SK-N-SH (cell line): ENCODE measurements at regions not wholly inside any gene's neighbourhood (a gene's known extent, or its start where the extent isn't known, plus 50 kb on each side); places are given as distances from the start of the nearest gene placed in this dataset.

Experiments used
- CTCF ChIA-PET: fragments of 300-600, 350-600 bp; formaldehyde crosslinking; extraction: SDS; loops from one replicate; lab custom pipeline; 2021; lab: Yijun Ruan, JAX
- POLR2A ChIA-PET: fragments of 350-600 bp; sonication (Branson Sonifier 250); formaldehyde crosslinking; extraction: SDS; loops from one replicate; lab custom pipeline; 2020; ENCODE audit warnings: antibody characterized with exemption, inconsistent platforms; lab: Yijun Ruan, JAX
- DNase-seq: peaks from one replicate; pipeline ENCODE4 v3.0.0; 2012
- H2AFZ ChIP-seq: fragments of 200-600 bp; sonication (generic); 2 replicates; pipeline ENCODE4 v1.8.1; 2016; ENCODE audit warnings: antibody characterized with exemption, mild to moderate bottlenecking, low read depth
- H3F3A ChIP-seq: fragments of 200-600 bp; sonication (generic); replicated peaks from 2 replicates; pipeline ENCODE3; 2016; ENCODE audit warnings: antibody characterized with exemption, mild to moderate bottlenecking; ENCODE audit not compliant: insufficient read depth
- H3K27ac ChIP-seq, 2 experiments: fragments of 200-500 bp in 1 of 2; fragments of 200-600 bp in 1 of 2; sonication (Bioruptor generic) in 1 of 2; sonication (generic), shearing (Covaris generic) in 1 of 2; 2 replicates each; pipeline versions ENCODE4 v1.5.1 to v1.6.1; 2014 to 2016; ENCODE audit warnings: low read depth in 2 of 2, inconsistent platforms in 1 of 2, low read length in 1 of 2, mild to moderate bottlenecking in 1 of 2, mixed read lengths in 1 of 2
- H3K27me3 ChIP-seq: fragments of 200-600 bp; sonication (generic), shearing (Covaris generic); 2 replicates; pipeline ENCODE4 v1.6.1; 2016; ENCODE audit warnings: mixed run types; ENCODE audit not compliant: insufficient read depth
- H3K36me3 ChIP-seq, 2 experiments: fragments of 200-500 bp in 1 of 2; fragments of 200-600 bp in 1 of 2; sonication (Bioruptor generic) in 1 of 2; sonication (generic) in 1 of 2; replicated peaks in 1 of 2; 2 replicates each; pipeline versions ENCODE3 to v1.5.1; 2014 to 2016; ENCODE audit warnings: low read length in 1 of 2, mild to moderate bottlenecking in 1 of 2; ENCODE audit not compliant: insufficient read depth in 2 of 2, control insufficient read depth in 1 of 2
- H3K4me1 ChIP-seq, 2 experiments: fragments of 200-500 bp in 1 of 2; fragments of 200-600 bp in 1 of 2; sonication (Bioruptor generic) in 1 of 2; sonication (generic), shearing (Covaris generic) in 1 of 2; 2 replicates each; pipeline versions ENCODE4 v1.5.1 to v1.6.1; 2014 to 2016; ENCODE audit warnings: low read depth in 1 of 2, low read length in 1 of 2, mixed run types in 1 of 2; ENCODE audit not compliant: insufficient read depth in 2 of 2, control insufficient read depth in 1 of 2
- H3K4me2 ChIP-seq: fragments of 200-600 bp; sonication (generic), shearing (Covaris generic); 2 replicates; pipeline ENCODE4 v1.6.1; 2017; ENCODE audit warnings: mixed run types
- H3K4me3 ChIP-seq, 2 experiments: fragments of 200-500 bp in 1 of 2; fragments of 200-600 bp in 1 of 2; sonication (Bioruptor generic) in 1 of 2; sonication (generic), shearing (Covaris generic) in 1 of 2; 2 replicates each; pipeline versions ENCODE4 v1.5.1 to v1.8.1; 2014 to 2016; ENCODE audit warnings: low read depth in 2 of 2, inconsistent platforms in 1 of 2, low read length in 1 of 2, mild to moderate bottlenecking in 1 of 2, mixed read lengths in 1 of 2, moderate library complexity in 1 of 2
- H3K79me2 ChIP-seq: fragments of 200-600 bp; sonication (generic); 2 replicates; pipeline ENCODE4 v1.8.1; 2017; ENCODE audit warnings: mild to moderate bottlenecking; ENCODE audit not compliant: insufficient read depth
- H3K9ac ChIP-seq: fragments of 200-600 bp; sonication (generic); 2 replicates; pipeline ENCODE4 v1.6.1; 2017; ENCODE audit warnings: mixed run types
- H3K9me2 ChIP-seq: fragments of 200-600 bp; sonication (generic); 2 replicates; pipeline ENCODE4 v1.6.1; 2017; ENCODE audit warnings: mixed run types
- H3K9me3 ChIP-seq: fragments of 200-600 bp; sonication (generic); 2 replicates; pipeline ENCODE4 v1.6.1; 2017; ENCODE audit warnings: mixed run types, mild to moderate bottlenecking, moderate library complexity
- H4K20me1 ChIP-seq: fragments of 200-600 bp; sonication (generic); 2 replicates; pipeline ENCODE4 v1.6.1; 2017; ENCODE audit warnings: mild to moderate bottlenecking, mixed run types; ENCODE audit not compliant: insufficient read depth
- CHD2 ChIP-seq: fragments of 150-350 bp; IDR thresholded peaks from 2 replicates; pipeline ENCODE4 v1.6.1; 2018; ENCODE audit warnings: low read length; ENCODE audit not compliant: partially characterized antibody
- EP300 ChIP-seq, 2 experiments: IDR thresholded peaks; 2 replicates each; pipeline versions ENCODE4 v1.4.0 to v1.6.1; 2012; ENCODE audit warnings: borderline replicate concordance in 1 of 2, low read depth in 1 of 2, low read length in 1 of 2
- EZH2phosphoT487 ChIP-seq: fragments of 200-600 bp; sonication (generic); IDR thresholded peaks from 2 replicates; pipeline ENCODE4 v1.6.1; 2017; ENCODE audit warnings: low read depth, mixed run types, mild to moderate bottlenecking, antibody characterized with exemption, moderate library complexity, borderline replicate concordance
- FOXJ3 ChIP-seq: sonication (generic); formaldehyde crosslinking; IDR thresholded peaks from 2 replicates; pipeline ENCODE4 v1.5.1; 2020; ENCODE audit warnings: mild to moderate bottlenecking, missing genetic modification reagents
- GATA2 ChIP-seq: sonication (generic); formaldehyde crosslinking; IDR thresholded peaks from 2 replicates; pipeline ENCODE4 v1.5.0; 2020; ENCODE audit warnings: mild to moderate bottlenecking, missing genetic modification reagents
- JUND ChIP-seq: IDR thresholded peaks from 2 replicates; pipeline ENCODE4 v1.4.0; 2012
- NFIC ChIP-seq: IDR thresholded peaks from 2 replicates; pipeline ENCODE4 v1.4.0; 2012; ENCODE audit warnings: borderline replicate concordance
- RAD21 ChIP-seq: IDR thresholded peaks from 2 replicates; pipeline ENCODE4 v1.6.1; 2012; ENCODE audit warnings: mild to moderate bottlenecking, low read length
- RCOR1 ChIP-seq: fragments of 150-350 bp; IDR thresholded peaks from 2 replicates; pipeline ENCODE4 v1.6.1; 2017; ENCODE audit warnings: antibody characterized with exemption, low read length
- RFX5 ChIP-seq: IDR thresholded peaks from 2 replicates; pipeline ENCODE4 v1.6.1; 2012; ENCODE audit warnings: mild to moderate bottlenecking, improper control_type of control experiment, low read length
- SIN3A ChIP-seq: IDR thresholded peaks from 2 replicates; pipeline ENCODE4 v1.6.1; 2012; ENCODE audit warnings: low read depth, mild to moderate bottlenecking, low read length, moderate library complexity, borderline replicate concordance
- TAF1 ChIP-seq: IDR thresholded peaks from 2 replicates; pipeline ENCODE4 v1.6.1; 2012; ENCODE audit warnings: low read depth, mild to moderate bottlenecking, low read length, moderate library complexity, borderline replicate concordance
- TCF12 ChIP-seq: IDR thresholded peaks from 2 replicates; pipeline ENCODE4 v1.4.0; 2012
- TEAD4 ChIP-seq: IDR thresholded peaks from 2 replicates; pipeline ENCODE4 v1.4.0; 2012; ENCODE audit warnings: mild to moderate bottlenecking, borderline replicate concordance; ENCODE audit not compliant: insufficient read depth
- YY1 ChIP-seq: IDR thresholded peaks from 2 replicates; pipeline ENCODE4 v1.4.0; 2012; ENCODE audit warnings: low read depth, mild to moderate bottlenecking
- WGBS: methylation state at CpG from one replicate; pipeline ENCODE4 v1.1.6; 2017; ENCODE audit warnings: low lambda C conversion rate; 5-methylcytosine and 5-hydroxymethylcytosine counted together
- TF ChIP-seq, protein P1 (sequence below): IDR thresholded peaks from 2 replicates; pipeline ENCODE4; 2012
- TF ChIP-seq, protein P2 (sequence below): fragments of 200-600 bp; sonication (generic); IDR thresholded peaks from 2 replicates; pipeline ENCODE4 v1.6.1; 2017; ENCODE audit warnings: antibody characterized with exemption, mild to moderate bottlenecking, moderate library complexity
- TF ChIP-seq, protein P3 (sequence below): fragments of 150-350 bp; IDR thresholded peaks from 2 replicates; pipeline ENCODE4 v1.6.1; 2016; ENCODE audit warnings: mild to moderate bottlenecking, low read depth, low read length
- TF ChIP-seq, protein P4 (sequence below): fragments of 150-350 bp; IDR thresholded peaks from 2 replicates; pipeline ENCODE4 v1.6.1; 2017; ENCODE audit warnings: antibody characterized with exemption, low read length, low read depth, borderline replicate concordance
- TF ChIP-seq, protein P5 (sequence below): IDR thresholded peaks from 2 replicates; pipeline ENCODE4 v1.6.1; 2012; ENCODE audit warnings: mild to moderate bottlenecking, low read depth, low read length, moderate library complexity

DNA sequence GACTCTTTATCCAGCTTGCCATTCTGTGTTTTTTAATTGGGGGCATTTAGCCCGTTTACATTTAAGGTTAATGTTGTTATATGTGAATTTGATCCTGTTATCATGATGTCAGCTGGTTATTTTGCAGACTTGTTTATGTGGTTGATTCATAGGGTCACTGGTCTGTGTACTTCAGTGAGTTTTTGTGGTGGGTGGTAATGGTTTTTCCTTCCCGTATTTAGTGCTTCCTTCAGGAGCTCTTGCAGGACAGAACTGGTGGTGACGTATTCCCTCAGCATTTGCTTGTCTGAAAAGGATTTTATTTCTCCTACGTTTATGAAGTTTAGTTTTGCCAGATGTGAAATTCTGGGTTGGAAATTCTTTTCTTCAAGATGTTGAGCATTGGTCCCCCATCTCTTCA is 381.1 kb downstream of the MAN2A1 start:
- POLR2A ChIA-PET, result no interaction called here

More for the DNA sequence above, 381.1 kb downstream of the MAN2A1 start:
- Histone ChIP-seq H3K27ac (no peak overlapping the region), H3F3A (no peaks in the 10 kb centered on the region), H3K4me3 (no peak overlapping the region), H3K9ac (no peak overlapping the region), H3K79me2 (no peaks in the 10 kb centered on the region), H2AFZ (no peak overlapping the region), H3K4me1 (no peaks in the 10 kb centered on the region), H4K20me1 (no peaks in the 10 kb centered on the region), H3K4me2 (no peak overlapping the region), H3K27me3 (no peaks in the 10 kb centered on the region), H3K9me2 (no peaks in the 10 kb centered on the region), H3K36me3 (no peaks in the 10 kb centered on the region), H3K9me3 (peaks cover 7% of the 10 kb centered on the region; the same call in 1 of the 2 replicates)
- DNase-seq, result no peak
- WGBS, result 42% methylated on average over 4 of the region's 4 CpGs
- TF ChIP-seq RAD21, result no peak
- no peak for TF ChIP-seq EZH2phosphoT487
- TF ChIP-seq SIN3A, result no peak
- TF ChIP-seq YY1, result no peak
- TF ChIP-seq FOXJ3, result no peak
- TF ChIP-seq EP300 (IDR thresholded peaks at IDR 0.05; ENCODE audit: borderline replicate concordance in 1 of 2, low read depth in 1 of 2, low read length in 1 of 2), result no peak
- no peak for TF ChIP-seq CHD2
- TF ChIP-seq TEAD4, result no peak
- TF ChIP-seq GATA2 (CRISPR knock-in tag), result no peak
- TF ChIP-seq RCOR1, result no peak
- TF ChIP-seq, protein P1, sequence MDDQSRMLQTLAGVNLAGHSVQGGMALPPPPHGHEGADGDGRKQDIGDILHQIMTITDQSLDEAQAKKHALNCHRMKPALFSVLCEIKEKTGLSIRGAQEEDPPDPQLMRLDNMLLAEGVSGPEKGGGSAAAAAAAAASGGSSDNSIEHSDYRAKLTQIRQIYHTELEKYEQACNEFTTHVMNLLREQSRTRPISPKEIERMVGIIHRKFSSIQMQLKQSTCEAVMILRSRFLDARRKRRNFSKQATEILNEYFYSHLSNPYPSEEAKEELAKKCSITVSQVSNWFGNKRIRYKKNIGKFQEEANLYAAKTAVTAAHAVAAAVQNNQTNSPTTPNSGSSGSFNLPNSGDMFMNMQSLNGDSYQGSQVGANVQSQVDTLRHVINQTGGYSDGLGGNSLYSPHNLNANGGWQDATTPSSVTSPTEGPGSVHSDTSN, result no peak
- no peak for TF ChIP-seq TAF1
- TF ChIP-seq, protein P2, sequence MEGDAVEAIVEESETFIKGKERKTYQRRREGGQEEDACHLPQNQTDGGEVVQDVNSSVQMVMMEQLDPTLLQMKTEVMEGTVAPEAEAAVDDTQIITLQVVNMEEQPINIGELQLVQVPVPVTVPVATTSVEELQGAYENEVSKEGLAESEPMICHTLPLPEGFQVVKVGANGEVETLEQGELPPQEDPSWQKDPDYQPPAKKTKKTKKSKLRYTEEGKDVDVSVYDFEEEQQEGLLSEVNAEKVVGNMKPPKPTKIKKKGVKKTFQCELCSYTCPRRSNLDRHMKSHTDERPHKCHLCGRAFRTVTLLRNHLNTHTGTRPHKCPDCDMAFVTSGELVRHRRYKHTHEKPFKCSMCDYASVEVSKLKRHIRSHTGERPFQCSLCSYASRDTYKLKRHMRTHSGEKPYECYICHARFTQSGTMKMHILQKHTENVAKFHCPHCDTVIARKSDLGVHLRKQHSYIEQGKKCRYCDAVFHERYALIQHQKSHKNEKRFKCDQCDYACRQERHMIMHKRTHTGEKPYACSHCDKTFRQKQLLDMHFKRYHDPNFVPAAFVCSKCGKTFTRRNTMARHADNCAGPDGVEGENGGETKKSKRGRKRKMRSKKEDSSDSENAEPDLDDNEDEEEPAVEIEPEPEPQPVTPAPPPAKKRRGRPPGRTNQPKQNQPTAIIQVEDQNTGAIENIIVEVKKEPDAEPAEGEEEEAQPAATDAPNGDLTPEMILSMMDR, result no peak
- TF ChIP-seq JUND, result no peak
- TF ChIP-seq NFIC, result no peak
- TF ChIP-seq RFX5, result no peak
- TF ChIP-seq, protein P3, sequence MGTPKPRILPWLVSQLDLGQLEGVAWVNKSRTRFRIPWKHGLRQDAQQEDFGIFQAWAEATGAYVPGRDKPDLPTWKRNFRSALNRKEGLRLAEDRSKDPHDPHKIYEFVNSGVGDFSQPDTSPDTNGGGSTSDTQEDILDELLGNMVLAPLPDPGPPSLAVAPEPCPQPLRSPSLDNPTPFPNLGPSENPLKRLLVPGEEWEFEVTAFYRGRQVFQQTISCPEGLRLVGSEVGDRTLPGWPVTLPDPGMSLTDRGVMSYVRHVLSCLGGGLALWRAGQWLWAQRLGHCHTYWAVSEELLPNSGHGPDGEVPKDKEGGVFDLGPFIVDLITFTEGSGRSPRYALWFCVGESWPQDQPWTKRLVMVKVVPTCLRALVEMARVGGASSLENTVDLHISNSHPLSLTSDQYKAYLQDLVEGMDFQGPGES, result no peak
- TF ChIP-seq, protein P4, sequence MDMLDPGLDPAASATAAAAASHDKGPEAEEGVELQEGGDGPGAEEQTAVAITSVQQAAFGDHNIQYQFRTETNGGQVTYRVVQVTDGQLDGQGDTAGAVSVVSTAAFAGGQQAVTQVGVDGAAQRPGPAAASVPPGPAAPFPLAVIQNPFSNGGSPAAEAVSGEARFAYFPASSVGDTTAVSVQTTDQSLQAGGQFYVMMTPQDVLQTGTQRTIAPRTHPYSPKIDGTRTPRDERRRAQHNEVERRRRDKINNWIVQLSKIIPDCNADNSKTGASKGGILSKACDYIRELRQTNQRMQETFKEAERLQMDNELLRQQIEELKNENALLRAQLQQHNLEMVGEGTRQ, result no peak
- TF ChIP-seq TCF12, result no peak
- TF ChIP-seq, protein P5, sequence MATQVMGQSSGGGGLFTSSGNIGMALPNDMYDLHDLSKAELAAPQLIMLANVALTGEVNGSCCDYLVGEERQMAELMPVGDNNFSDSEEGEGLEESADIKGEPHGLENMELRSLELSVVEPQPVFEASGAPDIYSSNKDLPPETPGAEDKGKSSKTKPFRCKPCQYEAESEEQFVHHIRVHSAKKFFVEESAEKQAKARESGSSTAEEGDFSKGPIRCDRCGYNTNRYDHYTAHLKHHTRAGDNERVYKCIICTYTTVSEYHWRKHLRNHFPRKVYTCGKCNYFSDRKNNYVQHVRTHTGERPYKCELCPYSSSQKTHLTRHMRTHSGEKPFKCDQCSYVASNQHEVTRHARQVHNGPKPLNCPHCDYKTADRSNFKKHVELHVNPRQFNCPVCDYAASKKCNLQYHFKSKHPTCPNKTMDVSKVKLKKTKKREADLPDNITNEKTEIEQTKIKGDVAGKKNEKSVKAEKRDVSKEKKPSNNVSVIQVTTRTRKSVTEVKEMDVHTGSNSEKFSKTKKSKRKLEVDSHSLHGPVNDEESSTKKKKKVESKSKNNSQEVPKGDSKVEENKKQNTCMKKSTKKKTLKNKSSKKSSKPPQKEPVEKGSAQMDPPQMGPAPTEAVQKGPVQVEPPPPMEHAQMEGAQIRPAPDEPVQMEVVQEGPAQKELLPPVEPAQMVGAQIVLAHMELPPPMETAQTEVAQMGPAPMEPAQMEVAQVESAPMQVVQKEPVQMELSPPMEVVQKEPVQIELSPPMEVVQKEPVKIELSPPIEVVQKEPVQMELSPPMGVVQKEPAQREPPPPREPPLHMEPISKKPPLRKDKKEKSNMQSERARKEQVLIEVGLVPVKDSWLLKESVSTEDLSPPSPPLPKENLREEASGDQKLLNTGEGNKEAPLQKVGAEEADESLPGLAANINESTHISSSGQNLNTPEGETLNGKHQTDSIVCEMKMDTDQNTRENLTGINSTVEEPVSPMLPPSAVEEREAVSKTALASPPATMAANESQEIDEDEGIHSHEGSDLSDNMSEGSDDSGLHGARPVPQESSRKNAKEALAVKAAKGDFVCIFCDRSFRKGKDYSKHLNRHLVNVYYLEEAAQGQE, result no peak
- CTCF ChIA-PET, result interaction anchor here (0.7 to 1.0 kb wide), 2 partner anchors 13 to 107 kb away, joined by 3 read pairs; no protein-coding TSS in a partner anchor
